ENCODE measurements at regions not wholly inside any gene's neighbourhood (a gene's known extent, or its start where the extent isn't known, plus 50 kb on each side); places are given as distances from the start of the nearest gene placed in this dataset.

DNA sequence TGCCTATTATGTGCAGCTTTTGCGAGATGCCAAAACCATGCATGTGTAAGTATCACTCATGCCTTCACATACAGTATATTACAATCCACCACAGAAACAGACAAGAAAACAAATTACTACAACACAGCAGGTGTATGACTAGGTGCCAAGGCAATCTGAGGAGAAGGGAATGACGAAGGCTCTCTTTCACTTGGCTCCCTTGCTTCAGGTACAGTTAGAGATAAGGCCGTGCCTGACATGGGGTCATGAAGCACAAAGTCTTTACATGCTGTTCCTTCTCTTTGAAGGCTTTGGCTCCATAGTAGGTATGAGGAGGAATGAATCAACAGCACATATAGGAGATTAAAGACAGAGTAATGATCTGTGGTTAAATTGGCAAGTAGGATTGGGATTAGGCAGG lies 65.2 kb upstream of the FSHB start:
- no peak for TF ChIP-seq POLR2A (IDR thresholded peaks at IDR 0.05)
- TF ChIP-seq, protein P1, sequence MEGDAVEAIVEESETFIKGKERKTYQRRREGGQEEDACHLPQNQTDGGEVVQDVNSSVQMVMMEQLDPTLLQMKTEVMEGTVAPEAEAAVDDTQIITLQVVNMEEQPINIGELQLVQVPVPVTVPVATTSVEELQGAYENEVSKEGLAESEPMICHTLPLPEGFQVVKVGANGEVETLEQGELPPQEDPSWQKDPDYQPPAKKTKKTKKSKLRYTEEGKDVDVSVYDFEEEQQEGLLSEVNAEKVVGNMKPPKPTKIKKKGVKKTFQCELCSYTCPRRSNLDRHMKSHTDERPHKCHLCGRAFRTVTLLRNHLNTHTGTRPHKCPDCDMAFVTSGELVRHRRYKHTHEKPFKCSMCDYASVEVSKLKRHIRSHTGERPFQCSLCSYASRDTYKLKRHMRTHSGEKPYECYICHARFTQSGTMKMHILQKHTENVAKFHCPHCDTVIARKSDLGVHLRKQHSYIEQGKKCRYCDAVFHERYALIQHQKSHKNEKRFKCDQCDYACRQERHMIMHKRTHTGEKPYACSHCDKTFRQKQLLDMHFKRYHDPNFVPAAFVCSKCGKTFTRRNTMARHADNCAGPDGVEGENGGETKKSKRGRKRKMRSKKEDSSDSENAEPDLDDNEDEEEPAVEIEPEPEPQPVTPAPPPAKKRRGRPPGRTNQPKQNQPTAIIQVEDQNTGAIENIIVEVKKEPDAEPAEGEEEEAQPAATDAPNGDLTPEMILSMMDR (IDR thresholded peaks at IDR 0.05) = no peak

Data from right lobe of liver (tissue), 4 donors.